GM21529 (cell line): ENCODE measurements at regions not wholly inside any gene's neighbourhood (a gene's known extent, or its start where the extent isn't known, plus 50 kb on each side); places are given as distances from the start of the nearest gene placed in this dataset.
"Not testable (repeated sequence)": the region's sequence is repeated elsewhere in the genome, so short reads cannot be mapped to it uniquely, and the experiment has no call there.

ENCODE experiments used
- ATAC-seq: cut with Tn5 transposase; IDR thresholded peaks from one replicate; pipeline ENCODE4 v1.9.1; 2021; ENCODE audit not compliant: unreplicated experiment

DNA sequence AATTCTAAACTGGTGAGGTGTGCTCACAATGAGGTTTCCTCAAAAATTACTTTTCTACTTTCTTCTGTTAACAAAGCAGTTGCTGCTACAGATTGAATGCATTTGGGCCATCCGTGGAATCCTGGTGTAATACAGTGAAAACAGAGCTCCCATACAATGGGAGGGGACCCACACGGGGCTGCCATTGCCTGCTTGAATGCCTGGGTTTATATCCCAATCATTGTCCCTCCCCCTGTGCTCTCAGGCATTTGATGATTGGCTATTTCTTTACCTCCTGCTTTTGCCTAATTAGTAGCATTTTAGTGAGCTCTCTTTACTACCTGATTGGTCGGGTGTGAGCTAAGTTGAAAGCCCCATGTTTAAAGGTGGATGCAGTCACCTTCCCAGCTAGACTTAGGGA lies 52.9 kb upstream of the CSF1 start:
- ATAC-seq: not testable (repeated sequence)

DNA sequence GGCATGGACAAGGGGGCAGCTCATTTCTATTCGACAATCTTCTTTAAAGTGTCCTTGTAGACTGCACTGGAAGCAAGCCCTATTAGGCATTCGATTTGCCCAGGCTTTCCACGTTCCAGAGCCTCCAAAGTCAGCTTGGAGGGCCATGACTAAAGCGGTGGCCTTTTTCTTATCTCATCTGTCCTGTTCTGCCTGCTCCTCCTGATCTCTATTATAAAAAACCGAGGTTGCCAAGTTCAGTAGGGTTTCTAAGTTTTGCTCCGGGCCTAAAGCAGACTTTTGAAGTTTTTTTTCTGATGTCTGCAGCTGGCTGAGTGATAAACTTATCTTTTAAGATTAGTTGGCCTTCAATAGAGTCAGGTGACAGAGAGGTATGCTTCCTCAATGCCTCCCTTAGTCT lies 54.7 kb upstream of the CSF1 start:
- ATAC-seq: not testable (repeated sequence)

DNA sequence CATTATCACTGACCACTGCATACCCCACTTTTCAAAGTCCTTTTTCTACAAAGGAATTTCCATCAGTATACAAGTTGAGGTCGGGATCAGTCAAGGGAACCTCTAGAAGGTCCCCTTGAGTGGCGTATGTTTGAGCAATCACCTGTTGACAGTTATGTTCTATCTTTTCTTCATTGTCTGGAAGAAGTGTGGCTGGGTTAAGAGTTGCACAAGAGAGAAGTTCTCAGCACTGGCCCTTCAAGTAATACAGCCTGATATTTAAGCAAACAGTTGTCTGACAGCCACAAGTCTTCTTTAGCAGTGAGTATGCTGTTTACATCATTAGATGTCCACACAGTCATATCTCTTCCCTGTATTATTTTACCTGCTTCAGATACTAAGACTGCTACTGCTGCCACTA lies 56.7 kb upstream of the CSF1 start:
- not testable (repeated sequence) for ATAC-seq

DNA sequence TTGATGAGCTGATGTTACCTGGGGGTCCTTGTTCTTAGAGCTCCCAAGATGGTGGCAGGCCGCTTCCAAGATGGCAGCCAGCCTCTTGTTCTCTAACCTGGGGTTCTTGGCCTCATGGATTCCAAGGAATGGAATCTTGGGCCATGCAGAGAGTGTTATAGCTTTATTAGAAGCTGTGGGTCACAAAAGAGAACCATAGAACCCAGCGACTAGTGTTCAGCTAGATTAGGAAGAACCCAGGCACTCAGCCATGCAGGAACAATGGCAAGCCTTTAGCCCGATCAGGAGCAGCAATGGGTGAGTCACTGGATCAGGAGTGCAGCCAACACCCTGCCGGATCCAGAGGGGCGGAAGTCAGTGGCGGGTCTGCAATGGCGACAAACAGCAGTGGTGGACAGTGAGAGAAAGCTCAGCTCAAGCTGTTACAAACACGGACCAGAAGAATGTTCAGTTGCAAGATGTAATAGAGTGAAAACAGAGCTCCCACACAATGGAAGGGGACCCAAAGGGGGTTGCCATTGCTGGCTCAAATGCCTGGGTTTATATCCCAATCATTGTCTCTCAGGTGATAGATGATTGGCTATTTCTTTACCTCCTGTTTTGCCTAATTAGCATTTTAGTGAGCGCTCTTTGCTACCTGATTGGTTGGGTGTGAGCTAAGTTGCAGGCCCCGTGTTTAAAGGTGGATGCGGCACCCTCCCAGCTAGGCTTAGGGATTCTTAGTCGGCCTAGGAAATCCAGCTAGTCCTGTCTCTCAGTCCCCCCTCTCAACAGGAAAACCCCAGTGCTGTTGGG lies 58.2 kb upstream of the CSF1 start:
- ATAC-seq: not testable (repeated sequence)

DNA sequence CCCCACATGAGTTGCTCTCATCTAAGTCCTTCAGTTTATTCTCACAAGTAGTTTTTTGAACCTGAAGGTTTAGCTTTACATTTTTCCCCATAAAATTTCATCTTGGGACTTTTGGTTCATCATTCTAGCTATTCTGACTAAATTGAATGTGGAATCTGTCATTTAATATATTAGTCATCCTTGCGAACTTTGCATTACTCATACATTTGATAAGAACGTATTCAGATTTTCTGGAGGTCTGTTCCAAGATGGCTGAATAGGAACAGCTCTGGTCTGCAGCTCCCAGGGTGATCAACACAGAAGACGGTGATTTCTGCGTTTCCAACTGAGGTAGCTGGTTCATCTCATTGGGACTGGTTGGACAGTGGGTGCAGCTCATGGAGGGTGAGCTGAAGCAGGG lies 59.8 kb upstream of the CSF1 start:
- ATAC-seq: no peak

DNA sequence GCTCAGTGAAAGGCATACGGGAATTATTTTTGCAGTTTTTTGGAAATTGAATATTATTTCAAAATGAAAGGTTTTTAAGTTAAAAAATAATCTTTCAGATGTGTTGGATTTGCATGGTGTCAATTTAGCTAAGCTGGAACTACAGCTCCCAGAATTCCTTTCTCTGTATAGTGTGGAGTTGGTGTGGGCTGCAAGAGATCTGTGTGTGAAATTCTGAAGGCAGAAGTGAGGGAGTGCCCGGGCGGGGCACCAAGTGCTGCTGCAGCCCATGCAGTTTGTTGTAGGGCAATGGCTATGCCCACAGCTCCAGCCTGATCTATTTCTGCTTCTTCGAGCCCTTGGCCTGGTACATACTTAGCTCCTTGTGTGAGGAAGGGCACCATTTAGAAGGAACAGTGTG lies 60.5 kb upstream of the CSF1 start:
- ATAC-seq: no peak

DNA sequence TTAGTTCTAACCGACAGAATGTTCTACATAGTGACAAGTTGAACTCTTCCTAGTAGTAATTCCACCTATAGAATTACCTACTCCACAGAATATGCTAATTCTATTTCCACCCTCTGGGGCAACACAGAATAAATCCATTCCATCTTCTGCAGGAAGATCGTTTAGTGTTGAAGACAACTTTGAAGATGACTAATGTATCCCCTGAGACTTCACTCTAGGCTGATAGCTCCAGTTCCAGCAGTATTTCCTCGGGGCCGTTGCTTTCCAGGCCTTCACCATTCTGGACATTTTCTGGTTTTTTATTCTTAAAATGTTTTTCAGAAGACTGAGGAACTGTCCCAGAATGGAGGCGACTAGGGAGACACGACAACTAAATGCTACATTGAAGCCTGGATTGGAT lies 61.0 kb upstream of the CSF1 start:
- ATAC-seq: no peak

DNA sequence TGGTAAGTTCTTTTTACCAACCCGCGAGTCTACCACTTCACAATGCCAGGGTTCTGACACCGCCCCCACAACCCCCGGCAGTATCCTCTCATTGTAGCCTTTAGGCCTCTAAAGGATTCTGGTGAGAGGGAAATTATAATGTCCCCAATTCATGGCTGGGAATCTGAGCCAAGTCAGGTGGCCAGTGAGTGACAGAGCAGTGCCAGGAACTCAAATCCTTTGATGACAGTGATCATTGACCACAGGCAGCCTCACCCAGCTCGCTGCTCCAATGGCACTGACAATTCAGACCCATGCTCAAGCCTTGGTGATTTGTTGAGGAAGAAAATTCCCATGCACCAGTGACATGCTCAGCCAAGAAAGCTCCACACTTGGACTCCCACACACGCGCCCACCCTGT lies 63.4 kb upstream of the CSF1 start:
- no peak for ATAC-seq

DNA sequence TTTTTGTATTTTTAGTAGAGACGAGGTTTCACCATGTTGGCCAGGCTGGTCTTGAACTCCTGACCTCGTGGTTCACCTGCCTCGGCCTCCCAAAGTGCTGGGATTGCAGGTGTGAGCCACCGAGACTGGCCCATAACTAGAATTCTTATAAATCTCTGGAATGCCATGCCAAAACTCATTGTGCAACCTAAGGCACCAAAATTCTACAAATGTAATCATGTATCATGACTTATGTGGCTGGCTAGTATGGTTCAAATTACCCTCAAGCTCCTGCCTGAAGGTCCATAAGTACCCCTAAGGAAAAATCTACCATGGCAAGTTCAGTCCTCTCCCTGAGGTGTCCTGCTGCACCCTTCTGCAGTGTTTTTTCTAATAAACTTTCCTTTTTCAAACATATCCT lies 63.8 kb upstream of the CSF1 start:
- no peak for ATAC-seq

DNA sequence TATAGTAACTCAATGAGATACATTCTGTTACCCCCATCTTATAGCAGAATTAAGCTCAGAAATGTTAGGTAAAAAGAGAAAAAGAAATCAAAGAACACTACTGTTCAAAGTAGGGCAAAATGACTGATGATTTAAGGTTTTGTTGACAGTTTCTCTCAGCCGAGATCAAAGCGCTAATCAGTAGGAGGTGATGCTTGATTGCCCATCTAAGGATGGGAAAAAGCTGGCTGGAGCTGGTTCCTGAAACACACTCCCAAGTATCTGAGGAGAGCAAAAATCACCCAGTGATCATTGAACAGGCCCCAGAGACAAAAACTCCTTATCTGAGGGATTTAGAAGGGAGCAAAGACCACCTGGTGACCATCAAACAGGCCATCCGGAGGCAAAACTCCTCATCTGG lies 64.5 kb upstream of the CSF1 start:
- ATAC-seq: no peak

DNA sequence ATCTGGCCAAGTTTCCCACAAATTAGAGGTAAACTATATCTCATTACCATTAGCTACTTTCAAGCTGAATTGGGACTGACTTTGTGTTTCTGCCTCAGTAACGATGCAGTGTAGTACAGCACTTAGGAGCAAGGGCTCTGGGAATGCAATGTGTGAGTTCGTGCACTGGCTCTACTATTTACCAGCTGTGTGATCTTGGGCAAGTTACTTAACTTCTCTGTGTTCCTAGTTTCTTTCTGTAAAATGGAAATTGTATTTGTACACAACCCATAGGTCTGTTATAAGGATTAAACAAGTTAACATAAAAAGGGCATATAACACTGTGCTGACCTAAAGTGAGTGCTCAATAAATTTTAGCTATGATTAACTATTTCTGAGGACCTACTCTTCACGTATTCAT lies 65.0 kb upstream of the CSF1 start:
- no peak for ATAC-seq

DNA sequence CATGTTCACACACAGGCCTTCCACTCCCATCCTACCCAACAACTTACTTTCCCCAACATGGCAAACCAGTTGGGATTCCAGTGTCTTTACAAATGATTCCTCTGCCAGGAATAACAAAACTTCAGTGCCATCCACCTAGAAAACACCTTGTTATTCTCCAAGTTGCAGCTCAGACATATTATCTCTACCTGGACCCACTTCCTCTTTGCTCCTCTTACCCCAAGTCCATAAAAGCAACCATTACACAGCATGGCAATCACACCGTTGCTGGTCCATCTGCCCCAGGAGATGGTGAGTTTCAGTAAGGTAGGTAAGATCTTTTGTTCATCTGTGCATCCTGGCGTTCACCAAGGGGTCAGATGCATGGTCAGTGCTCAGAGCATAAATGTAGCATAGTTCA lies 66.0 kb upstream of the CSF1 start:
- no peak for ATAC-seq

DNA sequence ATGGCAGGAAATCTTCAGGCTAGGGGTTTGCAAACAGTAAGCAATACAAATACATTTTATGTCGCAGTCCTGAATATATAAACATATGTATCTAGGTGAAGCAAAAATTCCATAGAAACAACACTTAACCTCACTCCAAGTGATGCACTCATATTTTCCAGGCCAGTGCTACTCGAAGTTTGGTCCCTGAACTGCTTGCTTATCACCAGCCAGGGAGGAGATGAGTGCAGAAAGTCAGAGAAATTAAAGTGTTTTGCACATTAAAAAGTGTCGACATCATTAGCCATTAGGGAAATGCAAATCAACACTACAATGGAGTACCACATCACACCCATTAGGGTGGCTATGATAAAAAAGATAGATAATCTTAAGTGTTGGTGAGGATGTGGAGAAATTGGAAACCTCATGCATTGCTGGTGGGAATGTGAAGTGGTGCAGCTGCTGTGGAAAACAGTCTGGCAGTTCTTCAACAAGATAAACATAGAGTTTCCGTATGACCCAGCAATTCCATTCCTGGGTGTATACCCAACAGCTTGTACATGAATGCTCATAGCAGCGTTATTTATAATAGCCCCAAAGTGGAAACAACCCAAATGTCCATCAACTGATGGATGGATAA lies 70.5 kb upstream of the CSF1 start:
- no peak for ATAC-seq

DNA sequence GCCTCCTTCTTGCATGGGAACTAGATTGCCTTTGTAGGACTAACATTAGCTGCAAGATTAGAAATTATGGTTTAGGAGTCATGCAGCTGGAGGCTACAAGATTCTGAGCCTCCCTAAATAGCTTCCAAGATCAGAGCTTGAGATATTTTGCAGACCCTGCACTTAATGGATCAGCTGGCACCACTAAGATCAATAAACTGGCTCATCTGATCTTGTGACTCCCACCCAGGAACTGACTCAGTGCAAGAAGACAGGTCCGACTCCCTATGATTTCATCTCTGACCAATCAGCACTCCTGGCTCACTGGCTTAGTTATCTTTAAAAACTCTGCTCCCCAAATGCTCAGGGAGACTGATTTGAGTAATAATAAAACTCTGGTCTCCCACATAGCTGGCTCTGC lies 71.4 kb upstream of the CSF1 start:
- not testable (repeated sequence) for ATAC-seq

DNA sequence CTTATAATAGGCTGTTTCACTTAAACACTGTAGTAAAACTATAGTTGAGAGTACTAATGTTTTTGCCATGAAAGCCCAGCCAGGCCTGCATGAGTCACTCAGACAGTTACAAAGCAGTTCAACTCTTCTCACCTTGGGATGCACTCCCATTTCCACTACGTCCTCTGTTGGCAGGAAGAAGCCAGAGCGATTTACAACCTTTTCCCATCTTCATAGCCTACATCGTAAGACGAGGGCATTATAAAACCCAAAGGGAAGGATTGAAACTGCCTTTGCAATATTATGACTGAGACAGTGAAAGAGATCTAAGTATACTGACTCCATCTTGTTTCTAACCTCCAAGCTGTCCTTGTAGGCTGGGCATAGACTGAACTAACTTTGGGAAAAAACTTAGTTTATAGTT lies 71.8 kb upstream of the CSF1 start:
- ATAC-seq: no peak

DNA sequence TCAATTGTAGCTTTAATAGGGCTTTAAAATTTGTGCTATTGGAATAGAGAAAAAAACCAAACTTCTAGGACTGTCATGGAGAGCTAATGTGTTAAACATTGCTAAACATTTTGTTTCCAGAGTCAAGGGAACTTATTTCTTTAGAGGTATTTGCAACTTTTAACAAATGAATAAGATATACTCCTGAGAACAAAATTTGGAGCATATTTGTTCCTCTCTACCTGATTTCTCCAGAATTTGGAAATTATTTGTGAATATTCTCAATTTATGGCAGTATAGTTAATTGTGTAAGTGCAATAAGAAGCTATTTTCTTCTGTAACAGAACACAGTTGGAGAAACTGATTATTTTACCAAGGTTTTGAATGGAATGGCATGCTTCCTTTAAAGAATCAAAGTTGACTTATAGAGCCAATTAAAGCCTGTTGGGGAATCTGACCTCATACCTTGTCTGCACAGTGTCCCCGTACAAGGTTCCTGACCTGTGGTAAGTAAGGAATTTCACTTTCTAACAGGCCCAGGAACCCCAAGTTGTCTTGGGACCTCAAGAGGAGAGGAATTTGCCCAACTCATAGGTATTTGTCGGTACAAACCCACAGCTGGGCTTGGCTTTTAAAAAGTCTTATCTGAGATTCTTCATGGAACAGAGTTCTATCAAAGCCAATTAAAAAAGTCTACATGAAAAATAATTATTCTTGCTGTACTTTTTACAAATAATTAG lies 72.6 kb upstream of the CSF1 start:
- no peak for ATAC-seq

DNA sequence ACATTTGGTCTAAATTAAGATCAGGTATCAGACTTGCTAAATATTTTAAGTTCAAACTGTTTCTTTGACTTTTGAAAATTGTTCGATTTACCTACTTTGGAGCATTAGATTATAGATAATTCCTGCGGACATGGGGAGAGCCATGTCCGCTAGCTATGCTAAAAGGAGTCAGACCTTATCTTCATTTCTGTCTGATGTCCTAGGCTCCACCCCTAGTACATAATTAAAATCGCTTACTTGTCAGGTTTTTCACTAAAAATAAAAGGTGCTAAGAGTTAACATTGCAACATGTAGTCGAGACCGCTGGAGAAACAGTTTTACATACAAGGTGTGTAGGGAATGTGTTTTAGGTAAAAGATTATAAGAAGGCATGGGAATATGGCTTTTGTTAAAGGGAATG lies 71.9 kb upstream of the EPS8L3 start:
- ATAC-seq: not testable (repeated sequence)

DNA sequence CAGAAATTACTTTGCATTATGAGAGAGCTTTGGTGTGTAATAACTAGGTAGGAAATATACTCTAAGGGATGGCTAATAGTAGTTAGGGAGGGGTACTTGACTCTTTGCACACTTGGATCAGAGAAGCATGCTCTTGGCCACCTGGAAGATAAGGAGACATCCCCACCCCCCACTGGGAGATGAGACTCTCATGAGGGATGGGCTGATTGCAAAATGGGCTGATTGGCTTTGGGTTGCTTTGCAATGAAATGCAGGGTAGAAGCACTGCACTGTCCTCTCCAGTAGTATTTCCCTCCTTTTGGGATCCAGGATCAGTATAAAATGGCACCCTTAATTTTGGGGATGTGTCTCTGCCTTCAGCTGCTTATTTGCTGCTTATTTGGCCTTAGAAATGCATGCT lies 71.2 kb upstream of the EPS8L3 start:
- no peak for ATAC-seq

DNA sequence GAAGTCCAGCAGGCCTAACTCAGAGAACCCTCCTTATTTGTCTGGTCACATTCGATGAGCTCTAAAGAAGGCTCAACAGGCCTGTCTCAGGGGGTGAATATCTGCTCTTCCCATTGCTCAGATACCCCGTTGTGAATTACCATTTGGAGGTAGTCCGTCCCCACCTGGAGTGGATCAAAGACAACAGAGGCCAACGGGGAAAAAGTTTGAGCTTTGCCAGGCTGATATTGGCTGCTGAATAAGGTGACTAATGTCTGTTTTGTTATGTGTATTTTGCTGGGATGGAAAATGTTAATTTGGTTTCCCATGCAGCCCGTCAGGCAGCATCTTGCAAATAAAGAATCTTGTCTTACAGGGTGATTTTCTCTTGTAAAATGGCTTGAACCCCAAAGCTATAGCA lies 69.2 kb upstream of the EPS8L3 start:
- no peak for ATAC-seq

DNA sequence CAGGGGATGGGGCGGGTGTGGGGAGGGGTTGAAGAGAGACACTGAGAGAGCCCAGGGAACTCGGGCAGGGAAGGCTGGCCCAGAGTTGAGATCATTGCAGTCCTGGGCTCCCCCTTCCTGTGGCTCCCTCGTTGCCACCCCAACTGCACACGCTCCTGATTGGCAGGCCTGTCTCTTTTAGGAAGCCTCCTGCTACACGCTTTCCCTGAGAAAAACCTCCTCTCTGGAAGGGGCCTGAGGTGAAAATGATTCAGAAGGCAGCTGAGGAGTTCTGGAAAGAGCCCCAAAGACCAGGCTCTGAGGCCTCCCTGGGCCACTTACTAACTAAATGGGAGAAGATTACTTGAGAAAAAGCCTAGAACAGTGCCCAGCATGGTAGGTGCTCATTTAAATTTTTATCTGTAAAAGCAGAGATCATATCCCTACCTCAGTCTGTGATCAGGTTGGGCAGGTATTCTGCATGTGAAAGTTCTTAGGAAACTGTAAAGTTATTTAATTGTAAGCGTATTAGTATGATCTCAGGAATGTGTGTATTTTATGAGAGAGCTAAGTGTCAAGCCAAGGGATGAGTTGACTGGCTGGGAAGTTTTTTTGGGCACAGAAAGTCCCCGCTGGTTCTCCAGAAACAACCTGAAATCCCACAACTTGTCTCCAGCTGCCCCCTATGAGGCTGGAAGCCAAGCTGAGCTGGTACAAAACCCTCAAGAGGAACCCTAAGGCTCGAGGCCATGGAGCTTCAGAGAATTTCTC lies 65.2 kb upstream of the EPS8L3 start:
- ATAC-seq: no peak

DNA sequence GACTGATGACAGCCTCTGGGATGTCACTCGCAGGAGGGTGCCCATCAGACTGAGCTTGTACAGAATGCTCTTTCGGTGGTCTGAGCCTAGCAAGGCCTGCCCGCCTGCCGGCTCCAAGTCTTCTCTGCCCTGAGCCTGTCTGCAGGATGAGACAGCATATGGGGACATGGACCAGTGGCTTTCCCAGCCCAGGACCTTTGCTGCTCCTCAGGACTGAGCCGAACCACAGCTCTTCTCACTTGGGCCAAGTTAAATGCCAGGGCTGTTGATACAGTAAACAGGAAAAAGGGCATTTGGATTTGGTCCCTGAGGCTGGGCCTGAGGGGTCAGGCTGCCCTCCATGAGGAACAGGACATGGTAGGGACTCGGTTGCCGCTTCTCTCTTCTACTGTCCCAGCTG lies 64.3 kb upstream of the EPS8L3 start:
- no peak for ATAC-seq

DNA sequence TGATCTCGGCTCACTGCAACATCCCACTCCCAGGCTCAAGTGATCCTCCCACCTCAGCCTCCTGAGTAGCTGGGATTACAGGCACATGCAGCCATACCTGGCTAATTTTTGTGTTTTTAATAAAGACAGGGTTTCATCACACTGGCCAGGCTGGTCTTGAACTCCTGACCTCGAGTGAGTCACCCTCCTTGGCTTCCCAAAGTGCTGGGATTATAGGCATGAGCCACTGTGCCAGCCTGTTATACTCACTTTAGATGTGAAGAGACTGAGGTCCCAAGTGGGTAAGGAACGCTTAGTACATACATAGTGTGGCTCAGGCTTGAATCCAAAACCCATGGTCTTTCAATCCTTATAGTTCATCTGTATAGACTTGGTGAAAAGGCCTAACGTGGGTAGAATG lies 63.7 kb upstream of the EPS8L3 start:
- ATAC-seq: no peak
